ENCODE measurements at regions not wholly inside any gene's neighbourhood (a gene's known extent, or its start where the extent isn't known, plus 50 kb on each side); places are given as distances from the start of the nearest gene placed in this dataset.

DNA sequence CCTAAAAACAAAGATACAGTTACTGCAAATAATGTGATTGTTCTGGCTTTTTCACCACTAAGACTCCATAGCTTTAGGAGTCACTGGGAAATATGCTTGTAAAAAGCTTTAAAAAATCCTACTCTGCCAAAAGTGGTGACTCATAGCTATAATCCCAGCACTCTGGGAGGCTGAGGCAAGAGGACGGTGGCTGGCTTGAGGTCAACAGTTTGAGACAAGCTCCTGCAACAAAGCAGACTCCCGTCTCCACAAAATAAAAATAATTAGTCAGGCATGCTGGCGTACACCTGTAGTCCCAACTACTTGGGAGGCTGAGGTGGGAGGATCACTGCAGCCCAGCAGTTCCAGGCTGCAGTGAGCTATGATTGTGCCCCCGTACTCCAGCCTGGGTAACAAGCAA lies 406.4 kb downstream of the HTR1A start:
- TF ChIP-seq, protein P1, sequence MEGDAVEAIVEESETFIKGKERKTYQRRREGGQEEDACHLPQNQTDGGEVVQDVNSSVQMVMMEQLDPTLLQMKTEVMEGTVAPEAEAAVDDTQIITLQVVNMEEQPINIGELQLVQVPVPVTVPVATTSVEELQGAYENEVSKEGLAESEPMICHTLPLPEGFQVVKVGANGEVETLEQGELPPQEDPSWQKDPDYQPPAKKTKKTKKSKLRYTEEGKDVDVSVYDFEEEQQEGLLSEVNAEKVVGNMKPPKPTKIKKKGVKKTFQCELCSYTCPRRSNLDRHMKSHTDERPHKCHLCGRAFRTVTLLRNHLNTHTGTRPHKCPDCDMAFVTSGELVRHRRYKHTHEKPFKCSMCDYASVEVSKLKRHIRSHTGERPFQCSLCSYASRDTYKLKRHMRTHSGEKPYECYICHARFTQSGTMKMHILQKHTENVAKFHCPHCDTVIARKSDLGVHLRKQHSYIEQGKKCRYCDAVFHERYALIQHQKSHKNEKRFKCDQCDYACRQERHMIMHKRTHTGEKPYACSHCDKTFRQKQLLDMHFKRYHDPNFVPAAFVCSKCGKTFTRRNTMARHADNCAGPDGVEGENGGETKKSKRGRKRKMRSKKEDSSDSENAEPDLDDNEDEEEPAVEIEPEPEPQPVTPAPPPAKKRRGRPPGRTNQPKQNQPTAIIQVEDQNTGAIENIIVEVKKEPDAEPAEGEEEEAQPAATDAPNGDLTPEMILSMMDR (conservative IDR thresholded peaks at IDR 0.05; ENCODE audit: control insufficient read depth, insufficient read depth, low read depth, low read length), result no peak
- no peak overlapping the region for H3K4me3 ChIP-seq (ENCODE audit: control insufficient read depth, low read depth, low read length)
- DNase-seq (ENCODE audit: low read depth), result peak; percentile 17

DNA sequence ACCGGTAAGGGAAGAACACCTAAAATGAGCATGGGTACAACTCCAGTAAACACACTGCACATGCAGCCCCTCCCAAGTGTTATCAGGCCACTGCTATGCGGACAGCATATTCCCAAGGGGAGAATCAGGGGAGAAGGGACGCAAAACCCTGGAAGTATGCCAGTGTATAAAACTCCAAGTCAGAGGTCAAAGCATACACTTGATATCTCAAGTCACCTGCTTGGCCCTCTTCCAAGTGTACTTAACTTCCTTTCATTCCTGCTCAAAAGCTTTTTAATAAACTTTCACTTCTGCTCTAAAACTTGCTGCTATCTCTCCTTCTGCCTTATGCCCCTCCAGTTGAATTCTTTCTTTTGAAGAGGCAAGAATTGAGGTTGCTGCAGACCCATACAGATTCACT lies 408.1 kb downstream of the HTR1A start:
- no peak overlapping the region for H3K4me3 ChIP-seq (ENCODE audit: control insufficient read depth, low read depth, low read length)
- TF ChIP-seq, protein P1 (conservative IDR thresholded peaks at IDR 0.05; ENCODE audit: control insufficient read depth, insufficient read depth, low read depth, low read length), result no peak
- no peak for DNase-seq (ENCODE audit: low read depth)

DNA sequence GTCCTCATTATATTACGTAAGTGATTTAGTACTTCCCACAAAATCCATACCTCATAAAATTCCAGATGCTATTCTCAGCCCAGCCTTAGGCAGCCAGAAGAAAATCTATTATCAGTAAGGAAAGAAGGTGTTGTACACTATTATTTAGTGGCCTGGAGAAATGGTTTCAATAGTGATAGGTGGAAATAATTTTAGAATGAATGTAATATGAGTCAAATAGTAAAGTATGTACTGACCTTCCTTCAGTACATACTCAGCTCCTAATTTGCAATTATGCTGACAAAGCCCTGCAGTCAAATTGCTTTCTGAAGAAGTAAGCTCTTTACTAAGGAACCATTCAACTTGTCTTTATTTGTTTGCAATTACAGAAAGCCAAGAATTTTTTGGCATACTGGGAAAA lies 409.2 kb downstream of the HTR1A start:
- DNase-seq (ENCODE audit: low read depth), result no peak
- no peak overlapping the region for H3K4me3 ChIP-seq (ENCODE audit: control insufficient read depth, low read depth, low read length)
- TF ChIP-seq, protein P1 (conservative IDR thresholded peaks at IDR 0.05; ENCODE audit: control insufficient read depth, insufficient read depth, low read depth, low read length), result no peak

DNA sequence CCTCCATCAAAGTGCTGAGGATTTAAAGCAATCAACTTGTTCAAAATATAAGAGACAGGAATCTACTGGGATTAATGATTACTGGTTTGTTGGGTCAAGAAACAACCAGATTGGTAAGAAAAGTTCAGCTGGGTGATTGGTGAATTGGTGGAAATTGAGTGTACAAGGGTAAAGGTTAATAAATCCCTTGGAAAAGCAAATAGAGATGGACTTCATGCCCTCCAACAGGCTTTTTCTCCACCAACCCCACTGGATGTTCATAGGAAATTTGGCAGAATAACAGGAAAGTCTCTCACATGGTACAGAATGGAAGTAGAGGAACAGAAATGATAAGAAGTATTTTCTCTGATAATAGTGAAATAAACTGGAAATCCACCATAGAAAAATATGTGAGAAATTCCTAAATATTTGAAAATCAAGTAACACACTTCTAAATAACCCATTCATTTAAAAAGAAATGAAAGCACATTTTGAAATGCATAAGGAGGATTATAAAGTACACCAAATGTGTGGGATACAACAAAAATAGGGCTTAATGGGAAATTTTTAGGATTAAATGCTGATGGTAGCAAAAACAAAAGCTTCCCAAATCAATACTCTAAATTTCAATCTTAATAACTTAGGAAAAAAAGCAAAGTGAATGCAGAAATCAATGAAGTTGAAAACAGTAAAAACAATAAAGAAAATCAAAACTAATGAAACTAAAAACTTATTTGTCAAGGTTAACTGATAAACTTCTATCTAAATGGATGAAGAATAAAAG lies 426.2 kb downstream of the HTR1A start:
- TF ChIP-seq, protein P1 (conservative IDR thresholded peaks at IDR 0.05; ENCODE audit: control insufficient read depth, insufficient read depth, low read depth, low read length), result no peak
- DNase-seq (ENCODE audit: low read depth), result no peak
- H3K4me3 ChIP-seq (ENCODE audit: control insufficient read depth, low read depth, low read length), result no peak overlapping the region

DNA sequence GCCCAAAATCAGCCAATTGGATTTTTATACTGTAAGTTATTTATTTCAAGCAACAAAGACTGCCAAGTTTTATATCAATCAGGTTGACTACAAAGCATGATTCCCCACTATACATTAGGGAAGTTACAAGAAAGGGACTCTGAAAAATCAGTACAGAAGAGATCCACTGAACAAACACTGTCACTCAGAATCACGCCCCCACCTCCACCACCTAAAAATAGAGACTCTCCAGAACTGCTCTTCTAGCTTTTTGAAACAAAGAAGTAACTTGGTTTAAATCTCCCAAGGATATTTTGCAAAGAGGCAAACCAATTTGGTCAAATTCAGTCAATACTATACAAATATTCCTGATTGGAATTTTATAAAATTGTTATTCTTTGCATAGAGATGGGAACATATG lies 438.0 kb downstream of the HTR1A start:
- no peak overlapping the region for H3K4me3 ChIP-seq (ENCODE audit: control insufficient read depth, low read depth, low read length)
- TF ChIP-seq, protein P1 (conservative IDR thresholded peaks at IDR 0.05; ENCODE audit: control insufficient read depth, insufficient read depth, low read depth, low read length), result no peak
- DNase-seq (ENCODE audit: low read depth), result no peak

DNA sequence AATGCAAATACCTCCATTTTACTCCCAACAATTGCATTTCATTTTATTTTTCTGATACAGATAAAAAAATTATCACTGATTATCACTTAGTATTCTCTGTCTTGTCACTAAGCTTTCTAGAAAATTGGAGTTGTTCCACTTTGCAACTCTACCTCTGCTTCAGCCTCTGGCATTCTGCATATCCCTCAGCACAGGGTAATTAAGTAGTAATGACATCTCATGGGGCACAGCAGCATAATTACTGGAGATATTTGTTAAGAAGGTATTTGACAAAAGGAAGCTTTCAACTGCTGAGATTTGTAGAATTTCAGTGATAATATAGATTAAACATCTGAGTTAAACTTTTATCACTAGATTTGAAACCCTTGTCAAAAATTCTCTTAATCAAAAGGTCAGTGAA lies 446.2 kb downstream of the HTR1A start:
- TF ChIP-seq, protein P1 (conservative IDR thresholded peaks at IDR 0.05; ENCODE audit: control insufficient read depth, insufficient read depth, low read depth, low read length), result no peak
- no peak for DNase-seq (ENCODE audit: low read depth)

More for the DNA sequence above, 446.2 kb downstream of the HTR1A start:
- no peak overlapping the region for H3K4me3 ChIP-seq (ENCODE audit: control insufficient read depth, low read depth, low read length)

All from fibroblast of mammary gland (primary cell).